Brain microvascular endothelial cell (primary cell): ENCODE measurements at regions not wholly inside any gene's neighbourhood (a gene's known extent, or its start where the extent isn't known, plus 50 kb on each side); places are given as distances from the start of the nearest gene placed in this dataset.

Source experiments
- DNase-seq: peaks from one replicate; pipeline ENCODE4 v3.0.0-alpha.2; 2020
- H3K27ac ChIP-seq: fragments of 250-450 bp; sonication (Bioruptor Pico); 2 replicates; pipeline ENCODE4 v1.5.1; 2020; ENCODE audit warnings: mild to moderate bottlenecking, moderate library complexity
- H3K27me3 ChIP-seq: fragments of 250-450 bp; sonication (Bioruptor Pico); replicated peaks from 2 replicates; pipeline ENCODE4 v1.5.1; 2020; ENCODE audit warnings: mild to moderate bottlenecking
- H3K36me3 ChIP-seq: fragments of 250-450 bp; sonication (Bioruptor Pico); replicated peaks from 2 replicates; pipeline ENCODE4 v1.5.1; 2020; ENCODE audit warnings: mild to moderate bottlenecking
- H3K4me3 ChIP-seq: 2 replicates; pipeline ENCODE4 v1.5.1; 2011; ENCODE audit warnings: low read depth, mild to moderate bottlenecking, control low read depth, low read length, moderate library complexity
- in situ Hi-C: cut with HindIII; loops from 2 replicates; pipeline ENCODE4 v1.10.0; 2017; ENCODE audit warnings: low sequenced_read_pairs, low pct_ligation_motif_present
- TF ChIP-seq, protein P1 (sequence below): IDR thresholded peaks from 2 replicates; pipeline ENCODE4 v1.5.1; 2011; ENCODE audit warnings: low read depth, mild to moderate bottlenecking, moderate library complexity, low read length, control low read depth, inconsistent platforms; ENCODE audit errors: missing control alignments

DNA sequence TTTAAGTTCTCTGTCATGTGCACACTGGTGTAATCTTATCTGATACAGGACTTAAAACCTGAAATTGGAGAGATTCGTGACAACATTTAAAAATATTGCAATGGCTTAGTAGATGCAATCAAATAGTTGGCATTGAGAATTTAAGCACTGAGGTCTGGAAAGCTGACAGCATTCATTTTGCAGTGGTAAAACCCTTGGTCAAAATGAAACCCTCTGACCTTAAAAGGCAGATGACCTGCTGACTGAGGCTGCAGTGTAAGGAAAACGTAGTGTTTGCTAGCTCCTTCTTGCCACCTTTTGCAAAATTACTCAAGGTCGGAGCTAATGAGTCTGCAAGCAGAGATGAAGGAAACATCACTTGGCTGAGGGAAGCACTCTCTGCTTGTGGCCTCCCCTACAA is 150.6 kb downstream of the KCTD12 start:
- TF ChIP-seq, protein P1, sequence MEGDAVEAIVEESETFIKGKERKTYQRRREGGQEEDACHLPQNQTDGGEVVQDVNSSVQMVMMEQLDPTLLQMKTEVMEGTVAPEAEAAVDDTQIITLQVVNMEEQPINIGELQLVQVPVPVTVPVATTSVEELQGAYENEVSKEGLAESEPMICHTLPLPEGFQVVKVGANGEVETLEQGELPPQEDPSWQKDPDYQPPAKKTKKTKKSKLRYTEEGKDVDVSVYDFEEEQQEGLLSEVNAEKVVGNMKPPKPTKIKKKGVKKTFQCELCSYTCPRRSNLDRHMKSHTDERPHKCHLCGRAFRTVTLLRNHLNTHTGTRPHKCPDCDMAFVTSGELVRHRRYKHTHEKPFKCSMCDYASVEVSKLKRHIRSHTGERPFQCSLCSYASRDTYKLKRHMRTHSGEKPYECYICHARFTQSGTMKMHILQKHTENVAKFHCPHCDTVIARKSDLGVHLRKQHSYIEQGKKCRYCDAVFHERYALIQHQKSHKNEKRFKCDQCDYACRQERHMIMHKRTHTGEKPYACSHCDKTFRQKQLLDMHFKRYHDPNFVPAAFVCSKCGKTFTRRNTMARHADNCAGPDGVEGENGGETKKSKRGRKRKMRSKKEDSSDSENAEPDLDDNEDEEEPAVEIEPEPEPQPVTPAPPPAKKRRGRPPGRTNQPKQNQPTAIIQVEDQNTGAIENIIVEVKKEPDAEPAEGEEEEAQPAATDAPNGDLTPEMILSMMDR = no peak
- in situ Hi-C loops = no loop called here
- H3K27ac ChIP-seq = no peak overlapping the region

DNA sequence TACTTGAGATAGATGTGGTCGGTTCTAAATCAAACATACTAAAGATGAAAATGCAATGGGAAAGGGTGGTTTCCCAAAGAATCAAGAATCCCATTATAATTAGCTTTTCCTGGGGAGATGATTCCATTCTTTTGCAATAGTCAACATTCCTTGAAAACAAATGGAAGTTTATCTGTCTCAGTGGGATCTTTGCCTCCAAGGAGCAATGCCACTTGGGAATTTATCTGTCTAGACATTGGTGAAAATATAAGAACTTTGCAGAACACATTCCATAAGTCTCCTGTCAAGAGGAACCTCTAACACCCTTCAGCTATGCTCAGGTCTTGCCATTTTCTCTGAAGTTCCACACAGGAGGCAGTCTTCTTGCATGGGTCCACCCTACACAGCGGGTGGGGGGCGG is 152.5 kb downstream of the KCTD12 start:
- TF ChIP-seq, protein P1 = no peak
- H3K27me3 ChIP-seq = no peaks in the 10 kb centered on the region
- no peak overlapping the region for H3K27ac ChIP-seq
- no peaks in the 10 kb centered on the region for H3K36me3 ChIP-seq
- DNase-seq = no peak
- in situ Hi-C loops = no loop called here
- H3K4me3 ChIP-seq = no peak overlapping the region

More for the DNA sequence above, 150.6 kb downstream of the KCTD12 start:
- no peaks in the 10 kb centered on the region for H3K27me3 ChIP-seq
- no peak for DNase-seq
- no peak overlapping the region for H3K4me3 ChIP-seq
- no peaks in the 10 kb centered on the region for H3K36me3 ChIP-seq

DNA sequence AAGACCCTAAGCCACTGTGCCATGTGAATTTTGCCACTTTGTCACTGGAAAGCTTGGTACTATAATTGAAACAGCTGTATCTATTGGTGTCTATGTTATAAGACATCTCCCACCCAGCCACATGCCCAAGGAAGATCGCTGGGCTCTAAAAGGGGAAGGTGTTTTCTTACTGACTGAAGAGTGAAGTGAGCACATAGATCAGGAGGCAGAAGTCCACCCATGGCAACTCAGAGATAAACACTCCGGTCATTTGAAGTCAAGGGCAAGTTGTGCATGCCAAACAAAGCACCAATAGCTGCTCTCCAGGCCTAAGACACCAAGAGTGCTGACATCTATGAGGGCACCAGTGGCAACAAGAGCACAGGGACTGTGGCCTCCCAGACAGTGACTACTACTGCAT is 153.8 kb downstream of the KCTD12 start:
- TF ChIP-seq, protein P1 = no peak
- no peaks in the 10 kb centered on the region for H3K36me3 ChIP-seq

DNA sequence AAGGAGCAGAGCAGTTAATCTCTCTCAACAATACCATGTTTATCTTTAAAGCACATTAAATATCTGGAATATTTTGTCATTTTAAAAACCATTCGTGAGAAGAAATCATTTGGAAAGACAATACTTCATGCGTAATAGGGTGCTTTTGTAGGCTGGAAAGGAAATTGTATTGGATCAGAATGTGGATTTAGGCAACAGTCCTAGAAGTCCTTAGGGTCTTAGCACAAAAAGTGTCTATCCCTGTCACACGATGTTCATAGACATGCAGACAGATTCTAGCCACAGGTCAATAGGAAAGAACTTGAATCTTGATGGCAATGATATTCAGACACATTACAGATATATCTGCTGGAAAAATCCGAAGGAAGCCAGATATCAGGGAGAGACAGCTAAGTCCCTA is 156.0 kb downstream of the KCTD12 start:
- DNase-seq = no peak

More for the DNA sequence above, 153.8 kb downstream of the KCTD12 start:
- Histone ChIP-seq H3K4me3 (no peak overlapping the region), H3K27ac (no peak overlapping the region), H3K27me3 (no peaks in the 10 kb centered on the region)
- in situ Hi-C loops = no loop called here
- DNase-seq = no peak

DNA sequence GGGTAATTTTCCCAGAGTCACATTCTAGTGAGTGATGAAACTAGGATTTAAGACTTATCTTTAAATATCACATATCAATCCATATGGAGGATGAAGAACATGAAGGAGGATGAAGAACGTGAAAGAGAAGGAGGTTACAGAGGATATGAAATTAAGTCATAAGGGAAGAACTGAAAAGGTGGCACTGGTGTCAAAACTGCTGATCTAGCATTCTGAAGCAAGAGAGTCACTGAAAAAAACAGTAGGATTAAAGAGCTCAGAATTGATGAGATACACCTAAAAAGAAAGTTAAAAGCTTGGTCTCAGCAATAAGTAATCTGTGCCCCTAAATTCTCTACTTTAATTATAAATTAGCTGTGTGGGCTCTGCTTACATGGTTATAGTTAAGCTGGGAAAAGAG is 156.5 kb downstream of the KCTD12 start:
- no peaks in the 10 kb centered on the region for H3K36me3 ChIP-seq
- no peak for DNase-seq
- H3K27me3 ChIP-seq = no peaks in the 10 kb centered on the region
- TF ChIP-seq, protein P1 = no peak
- H3K4me3 ChIP-seq = no peak overlapping the region
- in situ Hi-C loops = no loop called here
- no peak overlapping the region for H3K27ac ChIP-seq

More for the DNA sequence above, 156.0 kb downstream of the KCTD12 start:
- in situ Hi-C loops = no loop called here
- H3K4me3 ChIP-seq = no peak overlapping the region
- TF ChIP-seq, protein P1 = no peak
- no peak overlapping the region for H3K27ac ChIP-seq
- no peaks in the 10 kb centered on the region for H3K27me3 ChIP-seq
- no peaks in the 10 kb centered on the region for H3K36me3 ChIP-seq

DNA sequence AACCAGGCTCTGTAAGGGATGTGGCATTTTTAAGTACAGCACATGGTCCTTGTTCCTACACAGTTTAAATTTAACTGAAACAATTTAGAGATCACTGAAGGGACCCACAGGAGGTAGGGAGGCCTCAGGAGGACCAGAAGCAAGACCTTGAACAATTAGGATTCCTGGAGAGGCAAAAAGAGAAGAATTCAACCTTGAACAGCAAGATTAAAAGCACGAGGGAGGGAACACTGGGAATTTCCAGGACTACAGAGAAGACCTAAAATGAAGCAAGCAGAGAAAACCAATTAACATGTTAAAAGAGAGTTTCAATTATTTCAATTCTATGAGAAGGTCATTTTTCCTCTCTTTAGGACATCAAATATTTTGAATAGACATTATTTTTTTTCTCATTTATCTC is 160.3 kb downstream of the KCTD12 start:
- H3K4me3 ChIP-seq = no peak overlapping the region
- in situ Hi-C loops = no loop called here
- H3K36me3 ChIP-seq = no peaks in the 10 kb centered on the region
- H3K27me3 ChIP-seq = no peaks in the 10 kb centered on the region
- TF ChIP-seq, protein P1 = no peak
- no peak for DNase-seq
- H3K27ac ChIP-seq = no peak overlapping the region
